Duodenal mucosa (tissue), 2 donors: ENCODE measurements at regions not wholly inside any gene's neighbourhood (a gene's known extent, or its start where the extent isn't known, plus 50 kb on each side); places are given as distances from the start of the nearest gene placed in this dataset.

Experiments used
- H3K27ac ChIP-seq: one replicate; pipeline ENCODE4 v1.7.0; 2013; ENCODE audit warnings: low read depth, low read length
- H3K27me3 ChIP-seq, 2 donors: one replicate each; pipeline ENCODE4 v1.7.0; 2013; ENCODE audit warnings: low read length in 2 of 2, control low read depth in 1 of 2; ENCODE audit not compliant: insufficient read depth in 2 of 2, control insufficient read depth in 1 of 2
- H3K36me3 ChIP-seq, 2 donors: one replicate each; pipeline ENCODE4 v1.7.0; 2013; ENCODE audit warnings: low read length in 2 of 2, control low read depth in 1 of 2; ENCODE audit not compliant: insufficient read depth in 2 of 2, control insufficient read depth in 1 of 2
- H3K4me1 ChIP-seq, 2 donors: one replicate each; pipeline ENCODE4 v1.7.0; 2013; ENCODE audit warnings: low read length in 2 of 2, control low read depth in 1 of 2; ENCODE audit not compliant: insufficient read depth in 2 of 2, control insufficient read depth in 1 of 2
- H3K4me3 ChIP-seq, 2 donors: one replicate each; pipeline ENCODE4 v1.7.0; 2013; ENCODE audit warnings: low read length in 2 of 2, low read depth in 1 of 2
- H3K9ac ChIP-seq, 2 donors: one replicate each; pipeline ENCODE4 v1.7.0; 2013; ENCODE audit warnings: low read length in 2 of 2, low read depth in 1 of 2
- H3K9me3 ChIP-seq, 2 donors: one replicate each; pipeline ENCODE4 v1.7.0; 2013; ENCODE audit warnings: low read length in 2 of 2, control low read depth in 1 of 2; ENCODE audit not compliant: control insufficient read depth in 1 of 2

- Histone ChIP-seq H3K27me3 (peaks cover 0 to 3% of the 10 kb centered on the region in 2 donors), H3K4me1 (peaks cover 0 to 3% of the 10 kb centered on the region in 2 donors), H3K9me3 (no peaks in the 10 kb centered on the region)
Measured at GRCh38 chr18:76567835-76568445, 72.9 kb upstream of the ZNF516 start.

DNA sequence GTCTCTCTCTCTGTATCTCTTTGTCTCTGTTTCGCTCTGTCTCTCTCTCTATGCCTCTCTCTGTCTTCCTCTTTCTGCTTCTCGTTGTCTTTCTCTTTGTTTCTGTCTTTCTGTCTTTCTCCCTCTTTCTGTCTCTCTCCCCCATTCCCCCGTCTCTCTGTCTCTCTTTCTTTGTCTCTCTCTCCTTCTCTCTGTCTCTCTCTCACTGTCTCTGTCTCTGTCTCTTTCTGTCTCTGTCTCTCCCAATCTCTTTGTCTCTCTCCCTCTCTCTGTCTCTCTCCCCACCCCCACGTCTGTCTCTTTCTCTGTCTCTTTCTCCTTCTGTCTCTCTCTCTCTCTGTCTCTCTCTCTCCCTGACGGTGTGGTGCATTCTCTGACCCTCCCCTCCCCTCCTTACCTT, 71.9 kb upstream of the ZNF516 start:
- Histone ChIP-seq H3K27me3 (peaks cover 0 to 3% of the 10 kb centered on the region in 2 donors), H3K9ac (no peak overlapping the region), H3K27ac (no peak overlapping the region), H3K4me1 (peaks cover 0 to 3% of the 10 kb centered on the region in 2 donors), H3K36me3 (no peaks in the 10 kb centered on the region), H3K9me3 (no peaks in the 10 kb centered on the region), H3K4me3 (no peak overlapping the region)

More at GRCh38 chr18:76567835-76568445, 72.9 kb upstream of the ZNF516 start:
- H3K4me3 ChIP-seq = no peak overlapping the region
- H3K9ac ChIP-seq = no peak overlapping the region
- H3K27ac ChIP-seq = no peak overlapping the region
- no peaks in the 10 kb centered on the region for H3K36me3 ChIP-seq

DNA sequence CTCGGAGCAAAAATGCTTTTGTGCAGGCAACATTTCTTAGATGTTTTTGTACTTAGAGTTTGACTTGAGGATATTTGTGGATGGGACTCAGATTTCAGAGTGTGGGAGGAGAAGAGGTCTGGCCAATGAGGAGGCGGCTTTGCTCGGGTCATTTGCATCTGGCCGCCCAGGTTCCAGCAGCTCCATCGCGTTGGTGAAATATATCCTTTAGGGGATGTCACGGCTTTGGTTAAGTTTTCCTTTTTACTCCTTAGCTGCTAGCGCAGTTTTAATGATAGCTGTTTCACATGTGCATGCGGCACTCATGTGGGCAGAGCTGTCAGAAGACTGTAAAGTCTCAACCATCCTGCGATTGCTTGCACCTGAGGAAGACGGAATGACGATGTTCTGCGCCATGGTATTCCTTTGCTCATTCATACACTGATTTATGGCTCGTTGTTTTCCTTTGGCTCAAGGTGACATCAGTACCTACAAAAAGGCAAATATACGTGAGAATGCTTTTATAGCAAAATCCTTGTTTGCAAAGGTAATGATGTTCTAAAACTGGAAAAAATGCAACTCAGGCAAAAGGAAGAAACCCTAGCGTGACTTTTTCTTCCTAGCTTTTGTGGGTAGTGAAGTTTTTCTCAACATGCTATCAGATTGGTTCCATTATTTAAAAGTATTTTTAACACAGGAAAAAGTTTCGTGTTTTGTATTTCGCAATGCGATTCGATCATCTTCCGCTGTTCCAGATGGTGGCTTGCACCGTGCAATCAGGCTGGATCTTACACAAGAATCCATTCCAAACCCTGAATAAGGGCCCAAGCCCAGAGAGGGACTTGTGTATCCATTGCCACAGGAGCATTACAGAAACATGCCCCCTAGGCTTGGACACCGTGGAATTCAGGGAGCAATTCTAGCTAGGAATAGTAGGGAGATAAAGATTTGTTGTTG, 70.5 kb upstream of the ZNF516 start:
- H3K9me3 ChIP-seq = no peaks in the 10 kb centered on the region
- H3K9ac ChIP-seq = peak overlapping the region in 1 of 2 donors; percentile 6
- peak overlapping the region in 1 of 2 donors; percentile 44 for H3K4me3 ChIP-seq
- peaks cover 0 to 3% of the 10 kb centered on the region in 2 donors for H3K27me3 ChIP-seq
- H3K36me3 ChIP-seq = no peaks in the 10 kb centered on the region
- H3K27ac ChIP-seq = peak overlapping the region; percentile 70
- H3K4me1 ChIP-seq = peaks cover 0 to 3% of the 10 kb centered on the region in 2 donors

DNA sequence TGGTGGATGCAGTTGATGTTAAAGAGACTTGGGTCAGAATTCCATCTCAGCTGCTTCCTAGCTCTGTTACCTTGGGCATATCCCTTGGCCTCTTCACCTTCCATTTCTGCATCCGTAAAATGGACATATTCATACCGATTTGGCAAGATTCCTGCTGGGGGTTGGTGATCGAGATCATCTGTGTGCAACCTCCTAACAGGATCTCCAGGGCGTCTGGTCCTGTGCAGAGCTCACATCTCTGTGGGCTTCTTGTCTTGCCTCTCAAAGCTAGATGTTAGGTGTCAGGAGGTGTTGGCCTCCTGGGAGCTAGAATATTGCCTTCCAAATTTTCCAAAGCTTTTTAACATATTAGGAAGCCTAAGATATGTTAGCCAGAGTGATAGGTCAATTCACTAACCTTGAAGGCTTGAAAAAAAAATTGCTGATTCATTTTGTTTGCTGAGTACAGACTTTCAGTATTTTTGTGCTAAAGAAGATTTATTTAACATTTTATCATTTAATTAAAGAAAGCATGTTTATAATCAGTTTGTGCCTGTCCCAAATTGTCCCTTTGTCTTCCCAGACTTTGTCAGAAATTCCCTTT, 69.7 kb upstream of the ZNF516 start:
- no peak overlapping the region for H3K27ac ChIP-seq
- no peak overlapping the region for H3K4me3 ChIP-seq
- H3K36me3 ChIP-seq = no peaks in the 10 kb centered on the region
- H3K9ac ChIP-seq = no peak overlapping the region
- peaks cover 0 to 3% of the 10 kb centered on the region in 2 donors for H3K27me3 ChIP-seq
- H3K9me3 ChIP-seq = no peaks in the 10 kb centered on the region
- peaks cover 0 to 3% of the 10 kb centered on the region in 2 donors for H3K4me1 ChIP-seq

DNA sequence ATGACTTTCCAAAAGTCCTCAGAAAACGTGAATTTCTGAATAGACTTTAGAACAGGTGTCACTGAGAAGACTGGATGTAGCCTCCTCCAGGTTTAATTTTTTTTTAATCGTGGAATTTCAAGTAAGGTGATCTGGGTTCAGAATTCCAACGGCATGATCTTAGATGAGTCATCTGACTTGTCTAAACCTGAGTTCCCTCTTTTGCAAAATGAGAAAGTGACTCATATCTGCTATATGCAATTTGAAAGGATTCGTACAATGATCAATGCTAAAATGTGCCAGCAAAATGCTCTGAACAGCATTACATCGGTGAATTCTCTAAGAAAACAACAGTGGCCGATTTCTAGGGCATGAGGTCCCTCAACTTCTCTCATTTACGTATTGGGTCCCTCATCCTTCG, 69.1 kb upstream of the ZNF516 start:
- no peaks in the 10 kb centered on the region for H3K36me3 ChIP-seq
- H3K27me3 ChIP-seq = peaks cover 0 to 3% of the 10 kb centered on the region in 2 donors
- H3K9ac ChIP-seq = no peak overlapping the region
- H3K4me1 ChIP-seq = peaks cover 2 to 7% of the 10 kb centered on the region in 2 donors
- no peak overlapping the region for H3K4me3 ChIP-seq
- H3K27ac ChIP-seq = no peak overlapping the region
- H3K9me3 ChIP-seq = no peaks in the 10 kb centered on the region

- no peaks in the 10 kb centered on the region for H3K27me3 ChIP-seq
- no peak overlapping the region for H3K27ac ChIP-seq
- H3K4me1 ChIP-seq = peaks cover 5 to 7% of the 10 kb centered on the region in 2 donors
- H3K36me3 ChIP-seq = no peaks in the 10 kb centered on the region
- no peak overlapping the region for H3K4me3 ChIP-seq
- no peak overlapping the region for H3K9ac ChIP-seq
- H3K9me3 ChIP-seq = no peaks in the 10 kb centered on the region
Measured at GRCh38 chr18:76562286-76563122, 67.5 kb upstream of the ZNF516 start.

GRCh38 chr18:76558881-76559667, 64.0 kb upstream of the ZNF516 start:
- Histone ChIP-seq H3K4me3 (peak overlapping the region in 1 of 2 donors; percentile 43), H3K9me3 (no peaks in the 10 kb centered on the region), H3K9ac (no peak overlapping the region), H3K36me3 (no peaks in the 10 kb centered on the region), H3K27me3 (no peaks in the 10 kb centered on the region), H3K4me1 (peaks cover 4 to 5% of the 10 kb centered on the region in 2 donors), H3K27ac (no peak overlapping the region)

- Histone ChIP-seq H3K4me1 (peaks cover 4 to 5% of the 10 kb centered on the region in 2 donors), H3K4me3 (no peak overlapping the region), H3K9ac (no peak overlapping the region), H3K9me3 (no peaks in the 10 kb centered on the region), H3K27me3 (no peaks in the 10 kb centered on the region), H3K27ac (no peak overlapping the region), H3K36me3 (no peaks in the 10 kb centered on the region)
Measured at GRCh38 chr18:76557026-76557575, 62.1 kb upstream of the ZNF516 start.
